ENCODE measurements at regions not wholly inside any gene's neighbourhood (a gene's known extent, or its start where the extent isn't known, plus 50 kb on each side); places are given as distances from the start of the nearest gene placed in this dataset.

DNA sequence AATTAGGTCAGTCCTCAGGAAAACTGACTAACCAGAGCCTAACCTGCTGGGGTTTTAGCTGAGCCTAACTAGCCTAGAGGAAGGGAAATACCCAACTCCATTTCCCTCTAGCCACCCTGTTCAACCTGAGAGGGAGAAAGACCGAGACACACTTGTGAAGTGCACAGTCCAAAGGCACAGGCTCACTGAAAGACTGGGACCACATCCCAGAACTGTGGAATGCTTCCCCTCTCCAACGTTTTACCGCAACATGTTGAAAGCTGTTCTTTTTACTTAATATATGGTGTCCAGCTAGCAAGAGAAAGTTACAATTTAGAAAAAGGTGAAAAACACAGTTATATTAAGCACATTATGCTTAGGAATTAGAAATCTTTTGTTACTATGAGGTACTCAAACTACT lies 76.8 kb upstream of the SIMC1 start:
- peaks cover 5% of the 10 kb centered on the region for H3K9me3 Mint-ChIP-seq (ENCODE audit: unreplicated experiment)
- no peak for DNase-seq (ENCODE audit: extremely low spot score, unreplicated experiment)
- no peaks in the 10 kb centered on the region for H3K36me3 Mint-ChIP-seq (ENCODE audit: unreplicated experiment)
- H3K27ac Mint-ChIP-seq (ENCODE audit: unreplicated experiment) = no peak overlapping the region
- H3K4me1 Mint-ChIP-seq (ENCODE audit: unreplicated experiment) = no peaks in the 10 kb centered on the region
- peaks cover 21% of the 10 kb centered on the region for H3K27me3 Mint-ChIP-seq (ENCODE audit: unreplicated experiment)
- no peak overlapping the region for H3K4me3 Mint-ChIP-seq (ENCODE audit: unreplicated experiment)
- TF ChIP-seq, protein P1, sequence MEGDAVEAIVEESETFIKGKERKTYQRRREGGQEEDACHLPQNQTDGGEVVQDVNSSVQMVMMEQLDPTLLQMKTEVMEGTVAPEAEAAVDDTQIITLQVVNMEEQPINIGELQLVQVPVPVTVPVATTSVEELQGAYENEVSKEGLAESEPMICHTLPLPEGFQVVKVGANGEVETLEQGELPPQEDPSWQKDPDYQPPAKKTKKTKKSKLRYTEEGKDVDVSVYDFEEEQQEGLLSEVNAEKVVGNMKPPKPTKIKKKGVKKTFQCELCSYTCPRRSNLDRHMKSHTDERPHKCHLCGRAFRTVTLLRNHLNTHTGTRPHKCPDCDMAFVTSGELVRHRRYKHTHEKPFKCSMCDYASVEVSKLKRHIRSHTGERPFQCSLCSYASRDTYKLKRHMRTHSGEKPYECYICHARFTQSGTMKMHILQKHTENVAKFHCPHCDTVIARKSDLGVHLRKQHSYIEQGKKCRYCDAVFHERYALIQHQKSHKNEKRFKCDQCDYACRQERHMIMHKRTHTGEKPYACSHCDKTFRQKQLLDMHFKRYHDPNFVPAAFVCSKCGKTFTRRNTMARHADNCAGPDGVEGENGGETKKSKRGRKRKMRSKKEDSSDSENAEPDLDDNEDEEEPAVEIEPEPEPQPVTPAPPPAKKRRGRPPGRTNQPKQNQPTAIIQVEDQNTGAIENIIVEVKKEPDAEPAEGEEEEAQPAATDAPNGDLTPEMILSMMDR (IDR thresholded peaks at IDR 0.05) = no peak

DNA sequence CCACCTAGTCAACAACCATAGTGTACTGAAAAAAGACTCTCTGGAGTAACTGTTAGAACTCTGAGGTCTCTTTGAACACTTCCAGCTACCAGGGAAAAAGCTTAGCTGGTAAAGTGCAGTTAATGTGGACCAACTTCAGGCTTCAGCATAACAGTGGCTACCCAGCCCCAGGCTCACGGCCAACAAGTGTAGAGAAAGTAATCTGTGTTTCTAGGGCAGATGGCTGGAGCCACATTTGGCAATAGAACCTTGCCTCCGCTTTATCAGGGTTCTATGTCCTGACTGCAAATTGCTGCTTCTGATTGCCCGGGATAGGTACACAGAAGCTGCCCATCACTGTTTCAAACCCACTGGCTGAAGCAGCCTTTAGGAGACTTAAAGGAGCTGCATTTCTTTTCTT lies 76.0 kb upstream of the SIMC1 start:
- Mint-ChIP-seq H3K4me1 (ENCODE audit: unreplicated experiment) (no peaks in the 10 kb centered on the region), H3K36me3 (ENCODE audit: unreplicated experiment) (no peaks in the 10 kb centered on the region), H3K27ac (ENCODE audit: unreplicated experiment) (no peak overlapping the region), H3K9me3 (ENCODE audit: unreplicated experiment) (peaks cover 5% of the 10 kb centered on the region), H3K27me3 (ENCODE audit: unreplicated experiment) (peaks cover 28% of the 10 kb centered on the region), H3K4me3 (ENCODE audit: unreplicated experiment) (no peak overlapping the region)
- TF ChIP-seq, protein P1 (IDR thresholded peaks at IDR 0.05) = no peak
- DNase-seq (ENCODE audit: extremely low spot score, unreplicated experiment) = no peak

DNA sequence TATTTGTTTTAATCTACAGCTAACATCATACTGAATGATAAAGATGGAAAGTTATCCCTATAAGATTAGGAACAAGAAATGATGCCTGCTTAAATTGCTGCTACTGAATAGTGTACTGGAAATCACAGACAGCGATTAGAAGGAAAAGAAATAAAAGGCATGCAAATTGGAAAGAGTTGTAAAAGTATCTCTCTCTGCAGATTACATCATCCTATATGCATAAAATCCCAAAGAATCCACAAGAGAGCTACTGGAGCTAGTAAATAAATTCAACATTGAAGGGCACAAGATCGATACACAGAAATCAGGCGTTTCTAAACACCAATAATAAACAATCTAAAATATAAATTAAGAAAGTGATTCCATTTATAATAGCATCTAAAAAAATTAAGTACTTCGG lies 75.3 kb upstream of the SIMC1 start:
- Mint-ChIP-seq H3K27ac (ENCODE audit: unreplicated experiment) (no peak overlapping the region), H3K4me1 (ENCODE audit: unreplicated experiment) (no peaks in the 10 kb centered on the region), H3K27me3 (ENCODE audit: unreplicated experiment) (peaks cover 32% of the 10 kb centered on the region), H3K4me3 (ENCODE audit: unreplicated experiment) (no peak overlapping the region), H3K9me3 (ENCODE audit: unreplicated experiment) (peaks cover 5% of the 10 kb centered on the region), H3K36me3 (ENCODE audit: unreplicated experiment) (no peaks in the 10 kb centered on the region)
- TF ChIP-seq, protein P1 (IDR thresholded peaks at IDR 0.05) = no peak
- no peak for DNase-seq (ENCODE audit: extremely low spot score, unreplicated experiment)

DNA sequence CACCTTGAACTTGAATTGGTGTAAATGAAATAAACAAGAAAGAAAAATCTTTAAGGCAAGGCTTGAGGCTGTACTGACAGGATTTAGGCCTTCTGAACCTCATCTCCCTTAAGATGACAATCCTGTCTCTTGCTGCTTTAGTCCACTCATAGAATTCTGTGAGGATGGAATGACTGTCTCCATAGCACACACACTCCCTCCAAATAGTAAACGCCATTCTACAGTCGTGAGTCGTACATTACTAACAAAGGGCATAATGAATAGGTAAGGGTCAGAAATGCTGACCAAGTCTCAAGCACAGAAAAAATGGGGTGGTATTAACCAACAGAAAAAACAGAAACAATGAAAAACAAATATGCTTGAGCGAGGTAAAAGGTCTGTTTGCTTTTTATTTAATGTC lies 71.8 kb upstream of the SIMC1 start:
- Mint-ChIP-seq H3K36me3 (ENCODE audit: unreplicated experiment) (no peaks in the 10 kb centered on the region), H3K4me1 (ENCODE audit: unreplicated experiment) (no peaks in the 10 kb centered on the region), H3K4me3 (ENCODE audit: unreplicated experiment) (no peak overlapping the region), H3K27ac (ENCODE audit: unreplicated experiment) (no peak overlapping the region), H3K27me3 (ENCODE audit: unreplicated experiment) (peaks cover 48% of the 10 kb centered on the region), H3K9me3 (ENCODE audit: unreplicated experiment) (no peaks in the 10 kb centered on the region)
- no peak for DNase-seq (ENCODE audit: extremely low spot score, unreplicated experiment)
- TF ChIP-seq, protein P1 (IDR thresholded peaks at IDR 0.05) = no peak

DNA sequence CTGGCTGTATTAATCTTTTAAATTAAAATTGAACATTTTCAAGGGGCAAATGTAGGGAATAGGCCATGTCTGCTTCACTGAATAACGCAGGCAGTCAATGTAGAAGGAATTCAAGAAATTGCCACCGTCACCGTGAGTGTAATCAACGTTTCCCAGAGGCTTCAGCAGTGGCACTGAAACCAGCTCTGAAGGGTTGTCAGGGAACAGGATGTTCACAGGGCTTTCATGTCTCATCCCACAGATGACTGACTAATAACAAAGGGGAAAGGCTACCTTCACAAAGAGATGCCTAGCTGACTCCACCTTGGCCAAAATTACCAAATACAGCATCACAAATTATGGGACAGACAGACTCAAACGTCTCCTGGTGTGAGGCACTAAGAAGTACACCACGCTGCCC lies 70.4 kb upstream of the SIMC1 start:
- Mint-ChIP-seq H3K27me3 (ENCODE audit: unreplicated experiment) (peaks cover 46% of the 10 kb centered on the region), H3K36me3 (ENCODE audit: unreplicated experiment) (no peaks in the 10 kb centered on the region), H3K27ac (ENCODE audit: unreplicated experiment) (no peak overlapping the region), H3K4me3 (ENCODE audit: unreplicated experiment) (no peak overlapping the region), H3K4me1 (ENCODE audit: unreplicated experiment) (no peaks in the 10 kb centered on the region), H3K9me3 (ENCODE audit: unreplicated experiment) (no peaks in the 10 kb centered on the region)
- no peak for DNase-seq (ENCODE audit: extremely low spot score, unreplicated experiment)
- TF ChIP-seq, protein P1 (IDR thresholded peaks at IDR 0.05) = no peak
